ENCODE measurements at regions not wholly inside any gene's neighbourhood (a gene's known extent, or its start where the extent isn't known, plus 50 kb on each side); places are given as distances from the start of the nearest gene placed in this dataset.

DNA sequence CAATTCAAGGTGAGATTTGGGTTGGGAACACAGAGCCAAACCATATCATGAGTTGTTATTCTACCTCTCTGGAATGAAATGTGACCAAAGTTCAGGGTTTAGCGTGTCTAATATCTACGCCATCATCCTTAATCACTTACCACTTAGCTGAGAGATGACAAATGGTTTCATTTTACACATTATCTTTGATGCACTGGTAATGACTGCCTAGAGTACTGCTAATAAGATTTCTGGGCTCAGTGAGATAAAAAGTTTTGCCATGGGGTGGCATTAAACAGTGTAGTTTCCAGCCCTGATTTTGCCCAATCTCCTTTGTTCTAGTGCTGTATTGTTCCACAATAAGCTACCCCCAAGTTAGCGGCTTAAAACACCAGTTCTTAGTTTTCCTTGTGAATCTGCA, 367.2 kb downstream of the MLLT3 start:
- DNase-seq (no peak), ATAC-seq (no peak)
- Histone ChIP-seq H3K9me3 (no peaks in the 10 kb centered on the region), H3K36me3 (no peaks in the 10 kb centered on the region), H3K27ac (no peak overlapping the region), H3K4me1 (no peaks in the 10 kb centered on the region), H3K4me3 (no peak overlapping the region), H3K27me3 (ENCODE audit: low read depth) (no peaks in the 10 kb centered on the region)
- intact Hi-C loops (cut with DNase I), result no loop called here
- TF ChIP-seq CTCF (IDR thresholded peaks at IDR 0.05), result no peak

DNA sequence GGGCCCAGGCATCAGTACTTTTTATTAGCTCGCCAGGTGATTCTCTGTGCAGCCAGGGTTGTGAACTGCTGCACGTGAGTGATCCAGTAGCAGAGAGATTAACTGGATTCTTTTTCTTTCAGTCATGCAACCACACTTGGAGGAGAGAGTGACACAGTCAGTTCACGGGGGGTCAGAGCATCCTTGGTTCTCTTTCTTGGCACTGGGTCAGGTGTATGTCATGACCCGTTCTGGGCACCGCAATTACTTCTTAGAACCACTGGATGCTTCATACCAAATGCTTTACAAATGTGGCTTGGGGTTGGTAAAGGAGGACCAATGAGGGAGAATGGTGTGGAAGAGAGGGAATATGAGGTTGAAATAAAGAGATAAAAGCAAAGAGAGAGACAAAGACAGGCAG, 368.7 kb downstream of the MLLT3 start:
- Histone ChIP-seq H3K36me3 (no peaks in the 10 kb centered on the region), H3K4me1 (no peaks in the 10 kb centered on the region), H3K4me3 (no peak overlapping the region), H3K9me3 (no peaks in the 10 kb centered on the region), H3K27me3 (ENCODE audit: low read depth) (no peaks in the 10 kb centered on the region), H3K27ac (no peak overlapping the region)
- TF ChIP-seq CTCF (IDR thresholded peaks at IDR 0.05), result no peak
- DNase-seq (no peak), ATAC-seq (no peak)
- intact Hi-C loops (cut with DNase I), result no loop called here

DNA sequence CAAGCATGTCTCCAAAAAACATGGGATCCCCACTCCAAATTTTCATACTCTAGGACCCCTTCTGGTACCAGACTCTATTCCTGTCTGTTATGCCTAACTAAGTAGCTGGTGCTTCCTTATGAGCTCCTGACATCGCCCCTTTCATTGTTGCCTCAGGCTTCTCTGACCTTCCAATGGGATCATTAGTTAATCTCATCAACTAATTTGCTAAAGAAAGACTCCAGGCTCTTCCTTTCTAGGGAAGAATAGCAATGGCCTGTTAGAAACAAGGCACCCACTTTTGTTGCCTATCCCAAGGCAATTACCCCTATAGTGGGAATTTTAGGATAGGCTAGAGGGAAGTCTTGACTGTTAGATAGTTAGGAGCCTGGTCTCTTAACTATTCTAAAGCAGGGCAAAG, 369.5 kb downstream of the MLLT3 start:
- H3K27me3 ChIP-seq (ENCODE audit: low read depth), result no peaks in the 10 kb centered on the region
- intact Hi-C loops (cut with DNase I), result no loop called here
- no peak for TF ChIP-seq CTCF (IDR thresholded peaks at IDR 0.05)
- H3K4me1 ChIP-seq, result no peaks in the 10 kb centered on the region
- DNase-seq (no peak), ATAC-seq (no peak)
- no peaks in the 10 kb centered on the region for H3K36me3 ChIP-seq
- H3K9me3 ChIP-seq, result no peaks in the 10 kb centered on the region
- no peak overlapping the region for H3K27ac ChIP-seq
- H3K4me3 ChIP-seq, result no peak overlapping the region

DNA sequence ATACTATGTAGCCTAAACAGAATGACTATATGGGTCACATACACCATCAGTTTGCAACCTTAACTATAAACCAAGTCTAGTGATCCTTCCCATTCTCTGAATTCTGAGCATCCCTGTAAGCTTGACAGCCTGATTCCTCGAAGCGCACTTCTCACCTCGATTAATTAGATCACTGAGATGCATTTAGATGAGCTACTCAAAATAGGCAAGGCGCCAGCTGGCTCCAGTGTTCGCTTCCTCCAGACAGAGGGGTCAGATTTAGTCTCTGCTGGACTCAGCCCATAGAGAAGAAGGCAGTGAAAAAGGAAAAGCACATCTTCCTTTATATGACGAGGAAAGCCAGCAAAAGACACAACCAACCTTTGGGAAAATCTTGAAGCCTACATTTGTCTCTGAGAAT, 371.5 kb downstream of the MLLT3 start:
- no peak for TF ChIP-seq CTCF (IDR thresholded peaks at IDR 0.05)
- H3K27me3 ChIP-seq (ENCODE audit: low read depth), result no peaks in the 10 kb centered on the region
- no peaks in the 10 kb centered on the region for H3K36me3 ChIP-seq
- no peaks in the 10 kb centered on the region for H3K9me3 ChIP-seq
- no peak for ATAC-seq
- intact Hi-C loops (cut with DNase I), result no loop called here
- no peak overlapping the region for H3K4me3 ChIP-seq
- H3K27ac ChIP-seq, result no peak overlapping the region
- no peaks in the 10 kb centered on the region for H3K4me1 ChIP-seq
- no peak for DNase-seq

DNA sequence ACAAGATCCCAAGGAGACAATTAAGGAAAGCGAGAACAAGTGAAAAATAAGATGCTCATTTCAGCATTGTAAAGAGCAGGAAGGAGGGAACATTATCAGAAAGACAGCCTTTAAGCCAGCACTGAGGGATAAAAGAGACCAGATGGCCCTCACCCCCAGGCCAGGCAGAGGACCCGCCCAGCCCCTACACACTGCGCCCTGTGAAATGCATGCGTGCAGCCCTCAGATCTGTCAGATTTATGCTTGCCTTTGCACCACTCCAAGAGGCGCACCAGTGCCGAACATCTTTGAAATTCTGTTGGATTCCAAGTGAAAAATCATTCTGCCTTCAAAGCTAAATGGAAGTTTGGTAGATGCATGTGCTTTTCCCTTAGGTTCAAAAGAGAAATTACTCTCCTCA, 378.0 kb downstream of the MLLT3 start:
- Histone ChIP-seq H3K27me3 (ENCODE audit: low read depth) (no peaks in the 10 kb centered on the region), H3K36me3 (no peaks in the 10 kb centered on the region), H3K4me1 (no peaks in the 10 kb centered on the region), H3K27ac (no peak overlapping the region), H3K4me3 (no peak overlapping the region), H3K9me3 (no peaks in the 10 kb centered on the region)
- TF ChIP-seq CTCF (IDR thresholded peaks at IDR 0.05), result no peak
- no peak for ATAC-seq
- intact Hi-C loops (cut with DNase I), result no loop called here
- DNase-seq, result no peak

DNA sequence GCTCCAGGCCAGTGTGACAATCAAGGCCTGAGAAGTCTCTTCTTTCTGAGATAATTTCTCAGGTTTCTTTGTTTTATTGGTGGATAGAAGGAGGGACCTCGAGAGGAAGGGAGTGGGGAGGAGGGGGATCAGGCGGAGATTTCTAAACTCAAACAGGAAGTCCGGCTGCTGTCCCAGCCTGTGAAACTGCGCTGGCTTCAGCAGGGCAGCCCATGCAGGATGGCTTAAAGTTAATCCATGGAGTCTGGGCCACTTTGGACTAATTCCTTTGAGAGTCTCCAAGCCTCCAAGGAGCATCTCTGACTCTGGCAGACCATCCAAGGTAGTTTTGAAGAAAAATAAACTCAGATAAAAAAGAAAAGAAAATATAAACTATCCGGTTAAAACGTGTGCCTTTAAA, 378.5 kb downstream of the MLLT3 start:
- no peaks in the 10 kb centered on the region for H3K4me1 ChIP-seq
- H3K9me3 ChIP-seq, result no peaks in the 10 kb centered on the region
- H3K36me3 ChIP-seq, result no peaks in the 10 kb centered on the region
- ATAC-seq (no peak), DNase-seq (no peak)
- intact Hi-C loops (cut with DNase I), result no loop called here
- no peaks in the 10 kb centered on the region for H3K27me3 ChIP-seq (ENCODE audit: low read depth)
- TF ChIP-seq CTCF (IDR thresholded peaks at IDR 0.05), result no peak
- no peak overlapping the region for H3K27ac ChIP-seq
- no peak overlapping the region for H3K4me3 ChIP-seq
